ENCODE measurements at regions not wholly inside any gene's neighbourhood (a gene's known extent, or its start where the extent isn't known, plus 50 kb on each side); places are given as distances from the start of the nearest gene placed in this dataset.
A peak's percentile ranks its signal among the peaks of the same experiment; 100 is the strongest.
"Not testable (repeated sequence)": the region's sequence is repeated elsewhere in the genome, so short reads cannot be mapped to it uniquely, and the experiment has no call there.

DNA sequence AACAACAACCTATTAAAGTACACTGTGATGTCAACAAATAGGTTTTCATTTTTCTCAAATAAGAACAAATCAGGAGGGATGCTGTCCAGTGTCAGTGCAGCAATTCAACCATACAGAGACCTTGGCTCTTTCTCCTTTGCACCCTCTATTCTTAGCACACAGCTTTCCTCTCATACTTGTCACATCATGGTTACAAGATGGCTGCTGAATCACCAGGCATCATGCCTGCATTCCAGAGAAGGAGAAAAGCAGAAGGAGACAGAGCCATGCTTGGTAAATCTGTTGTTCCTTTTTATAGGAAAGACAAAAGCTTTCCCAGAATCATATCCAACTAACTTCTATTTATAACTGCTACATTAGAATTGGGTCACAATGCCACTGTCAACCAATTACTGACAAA is 124.7 kb upstream of the VLDLR start:
- DNase-seq (ENCODE audit: low spot score) = no peak

DNA sequence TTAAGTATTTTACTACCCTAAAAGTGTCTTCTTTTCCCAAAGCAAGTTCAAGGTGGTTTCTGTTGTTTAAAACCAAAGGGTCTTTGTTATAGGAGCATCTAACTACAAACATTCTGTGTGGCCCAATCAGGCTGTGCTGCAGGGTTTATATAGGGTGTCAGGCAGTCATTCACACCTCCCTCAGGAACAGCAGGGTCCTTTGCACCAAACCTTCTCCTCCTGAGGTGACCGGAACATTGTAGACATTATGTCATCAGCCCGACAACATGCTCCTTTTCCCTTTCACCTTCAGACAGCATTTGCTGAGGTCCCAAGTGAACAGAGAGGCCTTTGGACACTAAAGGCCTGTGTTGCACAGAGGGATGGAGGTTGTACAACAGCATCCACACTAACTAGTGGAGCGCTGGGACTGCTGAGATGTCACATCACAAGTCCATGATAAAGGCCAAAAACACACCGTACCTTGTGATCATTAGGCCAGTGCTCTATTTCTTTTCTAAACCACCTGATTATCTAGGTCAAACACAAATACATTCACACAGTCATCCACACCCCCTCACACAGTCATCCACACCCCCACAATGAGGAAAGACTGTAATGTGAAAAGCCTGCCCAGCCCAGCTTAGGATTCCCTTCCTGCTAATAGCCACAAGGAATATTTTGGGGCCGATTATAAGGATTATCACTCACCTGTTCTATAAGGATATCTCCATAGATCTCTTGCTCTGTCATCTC is 123.8 kb upstream of the VLDLR start:
- DNase-seq (ENCODE audit: low spot score) = no peak

DNA sequence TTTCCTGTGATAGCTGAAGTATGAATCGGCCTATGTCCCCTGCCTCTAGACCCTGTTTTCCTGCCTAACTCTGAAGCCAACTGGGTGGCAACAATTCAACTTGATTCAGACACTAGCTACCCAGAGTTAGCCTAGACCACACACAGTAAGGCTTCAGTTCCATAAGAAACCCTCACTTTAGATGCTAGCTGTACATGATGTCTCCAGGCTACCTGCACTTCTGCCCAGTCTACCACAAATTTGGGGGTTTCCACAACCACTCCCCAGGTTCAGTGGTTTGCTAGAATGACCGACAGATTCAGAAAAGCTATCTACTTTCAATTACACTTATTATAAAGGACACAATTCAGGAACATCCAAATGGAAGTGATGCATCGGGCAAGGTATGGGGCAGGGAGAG is 119.4 kb upstream of the VLDLR start:
- DNase-seq (ENCODE audit: low spot score) = no peak

DNA sequence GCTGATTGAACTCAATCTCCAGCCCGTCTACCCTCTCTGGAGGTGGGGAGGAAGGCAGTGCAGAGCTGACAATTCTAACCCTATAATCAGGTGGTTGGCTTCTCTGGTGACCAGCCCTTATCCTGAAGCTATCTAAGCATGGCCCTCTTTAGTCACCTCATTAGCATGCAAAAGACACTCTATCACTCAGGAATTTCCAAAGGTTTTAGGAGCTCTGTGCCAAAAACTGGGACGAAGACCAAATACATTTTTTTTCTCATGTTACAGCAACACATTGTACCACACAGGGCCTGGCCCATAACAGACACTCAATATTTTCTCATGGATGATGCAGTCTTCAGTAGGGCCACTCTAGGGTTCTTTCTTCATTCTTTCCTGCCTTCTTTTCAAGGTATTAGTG is 118.8 kb upstream of the VLDLR start:
- DNase-seq (ENCODE audit: low spot score) = no peak

DNA sequence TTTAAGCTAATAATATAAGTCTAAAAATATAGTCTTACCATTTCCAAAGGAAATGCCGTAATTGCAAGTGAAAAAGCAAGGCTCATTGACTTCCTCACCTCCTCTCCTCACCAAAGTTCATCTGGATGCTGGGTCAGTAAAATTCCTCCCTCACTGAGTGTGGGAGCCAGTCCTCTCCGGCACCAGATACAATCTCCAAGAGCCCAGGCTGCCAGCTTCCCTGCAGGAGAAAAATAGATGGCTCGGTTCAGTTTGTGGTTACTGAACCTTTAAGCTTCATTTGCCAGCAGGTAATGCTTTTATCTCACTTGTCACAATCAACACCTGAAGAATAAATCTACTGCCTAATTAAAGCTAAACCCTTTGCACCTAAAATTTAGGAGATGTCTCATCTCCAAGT is 115.3 kb upstream of the VLDLR start:
- no peak for DNase-seq (ENCODE audit: low spot score)

DNA sequence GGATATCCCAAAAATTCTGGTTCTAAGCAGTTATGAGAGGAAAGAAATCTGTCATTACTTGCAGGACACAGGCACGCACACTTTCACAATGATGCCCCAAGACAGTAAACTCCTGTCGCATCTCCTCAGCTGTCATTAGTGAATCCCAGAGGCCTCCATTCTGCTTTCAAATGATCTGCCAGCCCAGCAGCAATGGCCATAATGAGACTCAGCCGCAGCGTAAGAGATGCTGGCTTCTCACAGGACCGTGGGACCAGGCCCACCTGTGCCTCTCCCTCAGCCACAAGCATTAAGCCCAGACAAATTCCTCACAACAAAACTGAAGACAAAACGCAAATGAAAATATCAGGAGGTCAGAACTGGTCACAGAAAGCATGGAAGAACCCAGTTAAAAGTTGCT is 98.0 kb upstream of the VLDLR start:
- no peak for DNase-seq (ENCODE audit: low spot score)

- DNase-seq (ENCODE audit: low spot score) = no peak
These were observed 97.0 kb upstream of the VLDLR start for GRCh38 chr9:2524601-2525000.

DNA sequence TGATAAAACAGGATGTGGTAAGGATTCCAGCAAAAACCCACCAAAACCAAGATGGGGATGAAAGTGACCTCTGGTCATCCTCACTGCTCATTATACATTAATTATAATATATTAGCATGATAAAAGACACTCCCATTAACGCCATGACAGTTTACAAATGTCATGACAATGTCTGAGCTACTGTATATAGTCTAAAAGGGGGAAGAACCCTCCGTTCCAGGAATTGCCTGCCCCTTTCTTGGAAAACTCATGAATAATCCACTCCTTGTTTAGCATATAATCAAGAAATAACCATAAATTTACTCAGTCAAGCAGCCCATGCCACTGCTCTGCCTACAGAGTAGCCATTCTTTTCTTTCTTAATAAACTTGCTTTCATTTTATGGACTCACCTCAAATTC is 96.4 kb upstream of the VLDLR start:
- no peak for DNase-seq (ENCODE audit: low spot score)

DNA sequence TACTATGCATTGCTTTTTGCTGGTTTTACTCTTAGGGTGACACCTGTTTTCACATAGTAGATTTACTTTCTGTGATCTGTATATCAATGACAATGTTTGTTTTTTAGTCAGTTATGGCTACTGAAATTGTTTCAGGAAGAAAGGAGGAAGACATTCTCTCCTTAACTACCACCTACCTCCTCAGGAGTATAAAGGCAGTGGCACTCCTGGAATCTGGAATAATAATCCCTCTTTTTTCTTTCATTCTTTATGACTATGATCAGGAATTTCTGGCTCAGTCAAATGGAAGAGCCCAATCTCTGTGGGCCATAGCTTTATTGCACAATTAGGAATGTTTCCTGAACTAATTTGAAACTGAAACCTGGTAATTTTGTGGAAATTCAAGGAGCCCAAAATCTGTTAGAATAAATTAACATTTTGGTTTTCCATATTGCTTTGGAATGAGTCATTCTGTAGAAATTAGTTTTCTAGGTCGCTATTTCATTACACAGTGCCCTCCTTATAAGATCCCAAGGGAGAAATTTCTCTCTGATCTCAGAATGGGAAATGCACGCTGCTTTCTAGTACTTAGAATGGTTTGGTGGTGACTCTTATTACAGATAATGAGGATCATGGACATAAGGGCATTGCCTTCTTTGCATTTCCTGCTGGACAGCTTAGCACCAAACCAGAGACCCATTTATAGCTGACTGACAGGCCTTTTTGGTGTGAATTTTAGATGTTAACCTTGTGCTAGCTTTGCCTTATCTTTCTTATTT is 95.3 kb upstream of the VLDLR start:
- DNase-seq (ENCODE audit: low spot score) = no peak

DNA sequence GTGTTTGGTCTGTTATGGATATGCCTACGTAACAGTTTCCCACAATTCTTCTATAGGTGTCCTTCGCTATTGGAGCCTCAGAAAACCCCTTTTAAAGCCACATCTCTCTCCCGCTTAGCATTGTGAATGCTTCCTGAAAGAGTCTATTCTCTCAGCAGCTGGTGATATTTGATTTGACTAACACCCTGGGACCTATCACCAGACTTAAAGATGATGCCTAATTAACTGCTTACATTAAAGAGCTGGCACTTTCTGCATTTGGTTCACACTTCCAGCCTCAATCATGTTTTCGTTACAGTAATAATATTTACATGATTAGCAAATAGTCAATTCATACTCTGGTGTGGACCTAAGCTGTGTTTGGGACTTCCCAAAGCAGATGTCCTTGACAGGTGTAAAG is 90.1 kb upstream of the VLDLR start:
- no peak for DNase-seq (ENCODE audit: low spot score)

GRCh38 chr9:2536511-2536910 is 85.1 kb upstream of the VLDLR start:
- DNase-seq (ENCODE audit: low spot score) = no peak

DNA sequence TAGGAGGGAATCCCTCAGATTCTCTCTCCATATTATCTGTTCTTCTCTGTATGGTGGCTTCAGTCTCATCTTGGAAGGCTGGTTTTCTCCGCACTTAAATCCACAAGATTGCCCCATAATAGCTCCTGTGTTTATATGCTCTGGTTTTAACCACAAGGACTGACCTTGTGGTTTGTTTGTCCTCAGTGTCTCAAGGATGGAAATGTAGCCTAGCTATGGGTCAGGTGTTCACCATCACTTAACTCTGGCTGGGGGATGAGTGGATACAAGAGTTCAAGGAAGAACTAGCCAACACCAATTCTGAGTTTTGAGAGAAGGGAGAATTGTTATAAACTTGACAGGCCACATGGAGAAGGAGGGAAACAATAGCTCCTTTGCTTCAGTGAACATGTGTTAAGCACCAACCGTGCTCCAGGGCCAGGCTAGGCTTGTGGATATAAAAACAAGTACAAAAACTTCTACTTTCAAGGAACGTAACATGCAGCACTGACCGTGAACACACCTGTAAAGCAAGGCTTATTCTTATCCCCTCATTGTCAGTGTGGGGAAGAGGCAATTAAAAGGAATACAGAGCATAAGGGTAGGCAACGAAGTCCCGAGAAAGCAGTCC is 75.6 kb upstream of the VLDLR start:
- peak; percentile 63 for DNase-seq (ENCODE audit: low spot score)

DNA sequence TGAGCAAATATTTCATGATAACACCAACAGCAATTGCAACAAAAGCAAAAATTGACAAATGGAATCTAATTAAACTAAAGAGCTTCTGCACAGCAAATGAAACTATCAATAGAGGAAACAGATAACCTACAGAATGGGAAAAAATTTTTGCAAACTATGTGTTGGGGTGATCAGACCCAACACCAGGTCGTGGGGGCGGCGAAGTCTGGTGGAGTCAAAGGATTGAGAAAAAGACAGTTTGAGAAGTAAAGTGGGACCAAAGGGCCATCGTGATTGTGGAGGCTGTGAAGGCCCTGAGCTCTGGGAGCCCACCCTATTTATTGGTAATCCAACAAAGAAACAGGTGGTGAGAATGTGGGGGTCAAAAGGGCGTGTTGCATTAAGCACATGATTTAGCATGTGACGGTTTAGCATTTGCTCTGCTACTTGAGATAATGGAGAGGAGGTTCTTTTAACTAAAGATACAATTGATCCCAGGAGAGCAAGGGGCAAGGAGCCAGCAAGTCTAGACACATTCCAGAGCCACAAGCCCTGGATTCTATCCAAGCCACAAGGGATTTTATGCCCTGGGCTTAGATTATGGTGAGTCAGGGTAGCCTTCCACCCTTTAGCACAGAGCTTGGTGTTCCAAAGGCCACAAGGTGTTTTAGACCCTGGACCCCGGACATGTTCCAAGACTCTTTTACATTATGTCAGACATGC is 65.5 kb upstream of the VLDLR start:
- DNase-seq (ENCODE audit: low spot score) = not testable (repeated sequence)

GRCh38 chr9:2557693-2558092 is 63.9 kb upstream of the VLDLR start:
- DNase-seq (ENCODE audit: low spot score) = no peak

DNA sequence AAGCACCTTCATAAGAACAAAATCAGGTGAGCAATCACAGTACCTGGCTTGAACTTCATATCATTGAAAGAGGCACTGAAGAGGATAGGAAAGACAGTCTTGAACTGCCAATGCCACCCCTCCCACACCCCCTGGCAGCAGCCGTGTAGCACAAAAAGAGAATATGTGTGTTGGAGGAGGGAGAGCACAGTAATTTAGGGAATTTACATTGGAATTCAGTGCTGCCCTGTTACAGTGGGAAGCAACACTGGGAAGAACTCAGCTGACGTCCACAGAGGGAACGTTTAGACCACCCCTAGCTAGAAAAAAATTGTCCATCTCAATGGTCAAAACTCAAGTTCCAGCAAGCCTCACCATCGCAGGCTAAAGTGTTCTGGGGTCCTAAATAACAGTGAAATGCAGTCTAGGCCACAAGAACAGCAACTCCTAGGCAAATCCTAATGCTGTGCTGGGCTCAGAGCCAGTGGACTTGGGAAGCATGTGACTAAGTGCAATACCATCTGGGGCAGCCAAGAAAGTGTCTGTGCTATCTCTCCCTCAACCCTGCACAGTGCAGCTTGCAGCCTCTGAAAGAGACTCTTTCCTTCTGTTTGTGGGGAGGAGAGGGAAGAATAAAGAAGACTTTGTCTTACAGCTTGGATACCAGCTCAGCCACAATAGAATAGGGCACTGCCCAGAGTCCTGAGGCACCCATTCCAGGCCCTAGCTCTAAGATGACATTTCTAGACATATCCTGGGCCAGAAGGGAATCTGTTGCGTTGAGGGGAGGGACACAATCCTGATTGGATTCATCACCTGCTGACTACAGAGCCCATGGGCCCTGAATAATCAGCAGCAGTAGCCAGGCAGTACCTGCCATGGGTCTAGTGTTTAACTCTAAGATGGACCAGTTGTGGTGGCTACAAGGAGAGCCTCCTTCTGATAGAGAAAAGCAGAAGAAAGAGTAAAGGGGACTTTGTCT is 62.1 kb upstream of the VLDLR start:
- DNase-seq (ENCODE audit: low spot score) = peak; percentile 84

DNA sequence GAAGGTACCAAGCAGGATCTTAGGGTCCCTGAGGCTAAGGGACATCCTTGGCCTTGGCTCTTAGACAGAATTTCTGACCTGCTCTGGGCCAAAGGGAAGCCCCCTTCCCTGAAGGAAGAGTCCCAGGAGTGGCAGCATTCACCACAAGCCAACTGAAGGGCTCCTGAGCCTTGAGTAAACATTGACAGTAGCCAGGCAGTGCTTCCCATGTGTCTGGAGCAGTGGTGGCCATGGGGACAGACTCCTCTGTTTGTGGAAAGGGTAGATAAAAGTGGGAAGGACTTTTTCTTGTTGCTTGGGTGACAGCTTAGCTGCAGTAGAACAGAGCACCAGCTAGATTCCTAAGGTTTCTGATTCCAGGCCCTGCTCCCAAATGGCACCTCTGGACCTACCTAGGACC is 61.4 kb upstream of the VLDLR start:
- no peak for DNase-seq (ENCODE audit: low spot score)

DNA sequence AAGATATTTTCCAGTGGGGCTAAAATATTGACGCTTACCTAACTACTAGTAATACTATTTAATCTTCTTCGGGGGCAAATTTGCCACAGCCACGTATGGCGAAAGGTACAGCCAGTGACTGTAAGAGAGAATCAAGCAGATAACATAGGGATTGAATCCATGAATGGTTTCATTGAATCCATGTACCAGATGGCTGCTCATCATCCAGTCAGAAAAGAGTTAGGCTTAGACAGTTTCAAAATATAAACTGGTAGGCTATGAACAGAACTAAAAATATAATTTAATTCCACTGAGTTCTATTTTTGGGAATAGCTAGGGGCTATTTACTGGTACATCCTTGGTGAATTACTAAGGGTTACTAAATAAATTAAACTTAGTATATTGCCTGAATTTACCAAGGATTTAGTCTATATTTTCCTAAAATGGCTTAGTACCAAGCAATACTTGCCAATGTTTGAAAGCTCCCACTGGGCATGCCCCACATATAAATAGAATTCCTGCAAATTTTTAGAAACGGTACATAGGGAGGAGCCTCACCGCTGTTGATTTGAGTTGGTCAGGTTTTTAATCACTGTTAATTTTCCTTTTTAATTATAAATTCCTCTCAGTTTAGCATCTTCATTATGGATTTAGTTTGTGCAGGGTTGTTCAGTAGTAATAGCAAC is 55.8 kb upstream of the VLDLR start:
- DNase-seq (ENCODE audit: low spot score) = no peak

GRCh38 chr9:2567922-2568321 is 53.7 kb upstream of the VLDLR start:
- no peak for DNase-seq (ENCODE audit: low spot score)

- DNase-seq (ENCODE audit: low spot score) = no peak
These were observed 52.9 kb upstream of the VLDLR start for GRCh38 chr9:2568689-2569088.

DNA sequence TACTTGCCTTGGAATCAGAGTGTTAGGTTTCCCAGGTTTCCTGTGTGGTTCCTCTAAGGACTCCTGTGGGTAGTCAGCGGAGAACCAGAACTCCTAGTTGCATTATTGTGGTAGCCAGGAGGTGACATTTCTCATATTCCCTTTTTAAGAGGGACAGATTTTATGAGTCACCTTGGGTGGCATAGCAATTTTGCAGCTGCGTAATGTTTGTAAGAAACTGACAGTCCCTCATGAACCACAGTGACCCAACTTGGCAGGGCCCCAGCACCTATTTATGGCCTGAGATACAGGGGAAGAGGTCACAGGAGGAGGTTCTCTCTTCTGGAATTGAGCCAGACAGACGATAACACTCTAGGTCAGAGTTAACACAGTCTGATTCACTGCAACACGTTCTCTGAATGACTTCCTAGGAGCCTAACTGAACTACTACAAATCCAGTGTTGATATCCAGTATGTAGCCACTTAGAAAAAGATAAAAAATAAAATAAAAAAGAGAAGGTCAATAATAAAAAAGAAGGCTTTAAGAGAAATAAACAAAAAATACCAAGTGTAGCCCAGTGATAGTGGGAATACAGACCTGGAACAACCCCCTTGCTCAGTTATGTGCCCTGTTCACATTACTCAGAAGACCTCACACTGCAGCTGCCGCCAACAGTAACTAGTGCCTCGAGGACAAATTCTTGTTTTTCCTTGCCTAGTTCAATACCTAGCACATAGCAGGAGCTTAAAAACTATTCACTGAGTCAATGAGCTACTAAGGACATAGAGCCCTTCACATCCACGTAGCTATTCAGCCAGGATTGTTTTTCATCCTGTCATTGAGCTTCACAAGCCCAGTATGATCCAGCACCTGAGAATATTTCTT is 50.7 kb upstream of the VLDLR start:
- DNase-seq (ENCODE audit: low spot score) = peak; percentile 51
